ENCODE measurements at regions not wholly inside any gene's neighbourhood (a gene's known extent, or its start where the extent isn't known, plus 50 kb on each side); places are given as distances from the start of the nearest gene placed in this dataset.

- TF ChIP-seq POLR2A (IDR thresholded peaks at IDR 0.05), result no peak
- TF ChIP-seq, protein P1, sequence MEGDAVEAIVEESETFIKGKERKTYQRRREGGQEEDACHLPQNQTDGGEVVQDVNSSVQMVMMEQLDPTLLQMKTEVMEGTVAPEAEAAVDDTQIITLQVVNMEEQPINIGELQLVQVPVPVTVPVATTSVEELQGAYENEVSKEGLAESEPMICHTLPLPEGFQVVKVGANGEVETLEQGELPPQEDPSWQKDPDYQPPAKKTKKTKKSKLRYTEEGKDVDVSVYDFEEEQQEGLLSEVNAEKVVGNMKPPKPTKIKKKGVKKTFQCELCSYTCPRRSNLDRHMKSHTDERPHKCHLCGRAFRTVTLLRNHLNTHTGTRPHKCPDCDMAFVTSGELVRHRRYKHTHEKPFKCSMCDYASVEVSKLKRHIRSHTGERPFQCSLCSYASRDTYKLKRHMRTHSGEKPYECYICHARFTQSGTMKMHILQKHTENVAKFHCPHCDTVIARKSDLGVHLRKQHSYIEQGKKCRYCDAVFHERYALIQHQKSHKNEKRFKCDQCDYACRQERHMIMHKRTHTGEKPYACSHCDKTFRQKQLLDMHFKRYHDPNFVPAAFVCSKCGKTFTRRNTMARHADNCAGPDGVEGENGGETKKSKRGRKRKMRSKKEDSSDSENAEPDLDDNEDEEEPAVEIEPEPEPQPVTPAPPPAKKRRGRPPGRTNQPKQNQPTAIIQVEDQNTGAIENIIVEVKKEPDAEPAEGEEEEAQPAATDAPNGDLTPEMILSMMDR (IDR thresholded peaks at IDR 0.05), result no peak
- Histone ChIP-seq H3K9me3 (replicated peaks in 1 of 3) (no peaks in the 10 kb centered on the region), H3K36me3 (replicated peaks in 1 of 2) (no peaks in the 10 kb centered on the region), H3K27me3 (no peaks in the 10 kb centered on the region), H3K4me3 (no peak overlapping the region), H3K4me1 (replicated peaks in 1 of 2) (no peaks in the 10 kb centered on the region), H3K27ac (no peak overlapping the region)
- no peak for DNase-seq
- intact Hi-C loops (cut with DNase I), result no loop called here
These were observed 194.8 kb upstream of the DPH6 start for GRCh38 chr15:35740761-35741160.

- H3K36me3 ChIP-seq (replicated peaks in 1 of 2), result no peaks in the 10 kb centered on the region
- no peaks in the 10 kb centered on the region for H3K4me1 ChIP-seq (replicated peaks in 1 of 2)
- TF ChIP-seq, protein P1 (IDR thresholded peaks at IDR 0.05), result no peak
- TF ChIP-seq POLR2A (IDR thresholded peaks at IDR 0.05), result no peak
- H3K27me3 ChIP-seq, result no peaks in the 10 kb centered on the region
- H3K9me3 ChIP-seq (replicated peaks in 1 of 3), result no peaks in the 10 kb centered on the region
- no peak overlapping the region for H3K27ac ChIP-seq
- DNase-seq, result no peak
- 30 to 69% (median 54%) methylated on average over 1 of the region's 1 CpG for WGBS, 4 donors
- intact Hi-C loops (cut with DNase I), result no loop called here
- no peak overlapping the region for H3K4me3 ChIP-seq
These were observed 195.4 kb upstream of the DPH6 start for GRCh38 chr15:35741395-35741794.

- H3K27ac ChIP-seq, result no peak overlapping the region
- intact Hi-C loops (cut with DNase I), result no loop called here
- no peak overlapping the region for H3K4me3 ChIP-seq
- no peaks in the 10 kb centered on the region for H3K27me3 ChIP-seq
- H3K4me1 ChIP-seq (replicated peaks in 1 of 2), result no peaks in the 10 kb centered on the region
- TF ChIP-seq POLR2A (IDR thresholded peaks at IDR 0.05), result no peak
- TF ChIP-seq, protein P1 (IDR thresholded peaks at IDR 0.05), result no peak
- no peak for DNase-seq
- no peaks in the 10 kb centered on the region for H3K36me3 ChIP-seq (replicated peaks in 1 of 2)
- no peaks in the 10 kb centered on the region for H3K9me3 ChIP-seq (replicated peaks in 1 of 3)
These were observed 195.9 kb upstream of the DPH6 start for GRCh38 chr15:35741881-35742280.

DNA sequence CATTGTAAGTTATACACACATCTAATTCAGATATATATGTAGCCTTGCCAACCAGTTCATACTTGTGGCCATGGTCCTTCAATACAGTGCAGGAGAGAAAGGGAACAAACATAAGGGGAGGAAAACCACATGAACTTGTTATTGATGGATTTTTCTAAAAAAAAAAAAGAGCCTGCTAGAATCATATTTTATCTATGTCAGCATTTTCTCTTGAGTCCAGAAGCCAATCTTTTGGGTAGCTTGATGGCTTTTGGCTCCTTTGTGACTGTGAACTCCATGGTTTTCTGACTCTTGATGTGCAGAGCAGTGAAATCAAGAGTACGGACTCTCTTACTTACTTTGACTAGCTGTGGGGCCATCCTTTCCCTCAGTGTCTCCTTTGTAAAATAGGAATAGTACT is 197.4 kb upstream of the DPH6 start:
- DNase-seq, result no peak
- TF ChIP-seq POLR2A (IDR thresholded peaks at IDR 0.05), result no peak
- TF ChIP-seq, protein P1 (IDR thresholded peaks at IDR 0.05), result no peak
- no peak overlapping the region for H3K4me3 ChIP-seq
- 76 to 100% (median 88%) methylated on average over 1 of the region's 1 CpG for WGBS, 4 donors
- intact Hi-C loops (cut with DNase I), result no loop called here
- H3K27ac ChIP-seq, result no peak overlapping the region
- H3K36me3 ChIP-seq (replicated peaks in 1 of 2), result no peaks in the 10 kb centered on the region
- no peaks in the 10 kb centered on the region for H3K9me3 ChIP-seq (replicated peaks in 1 of 3)
- no peaks in the 10 kb centered on the region for H3K4me1 ChIP-seq (replicated peaks in 1 of 2)
- H3K27me3 ChIP-seq, result no peaks in the 10 kb centered on the region

Data from adrenal gland (tissue), 9 donors.